ENCODE measurements at regions not wholly inside any gene's neighbourhood (a gene's known extent, or its start where the extent isn't known, plus 50 kb on each side); places are given as distances from the start of the nearest gene placed in this dataset.
"Not testable (repeated sequence)": the region's sequence is repeated elsewhere in the genome, so short reads cannot be mapped to it uniquely, and the experiment has no call there.

GRCh38 chrX:46087310-46087709 lies 457.9 kb downstream of the ZNF674 start:
- not testable (repeated sequence) for TF ChIP-seq EZH2 (IDR thresholded peaks at IDR 0.05; ENCODE audit: low read length); CTCF (optimal IDR thresholded peaks at IDR 0.05 in 1 of 3, IDR thresholded peaks at IDR 0.05 in 1 of 3, conservative IDR thresholded peaks at IDR 0.05 in 1 of 3; ENCODE audit: extremely low read depth in 1 of 3, insufficient read depth in 2 of 3, low read length in 3 of 3)
